PFSK-1 (cell line): ENCODE measurements at regions not wholly inside any gene's neighbourhood (a gene's known extent, or its start where the extent isn't known, plus 50 kb on each side); places are given as distances from the start of the nearest gene placed in this dataset.

ENCODE experiments used
- POLR2AphosphoS5 ChIP-seq: IDR thresholded peaks from 2 replicates; pipeline ENCODE4 v1.6.1; 2012; ENCODE audit warnings: low read depth, mild to moderate bottlenecking, control low read depth, low read length, moderate library complexity
- REST ChIP-seq, 2 experiments: IDR thresholded peaks; 2 replicates each; pipeline versions ENCODE4 v1.6.1 to v1.8.0; 2011 to 2012; ENCODE audit warnings: low read depth in 2 of 2, low read length in 2 of 2, control low read depth in 1 of 2, inconsistent platforms in 1 of 2, mild to moderate bottlenecking in 1 of 2, moderate library complexity in 1 of 2; ENCODE audit not compliant: insufficient read depth in 1 of 2
- SIN3A ChIP-seq: IDR thresholded peaks from 2 replicates; pipeline ENCODE4 v1.6.1; 2012; ENCODE audit warnings: mild to moderate bottlenecking, low read length, moderate library complexity, borderline replicate concordance; ENCODE audit not compliant: insufficient read depth
- TAF1 ChIP-seq: IDR thresholded peaks from 2 replicates; pipeline ENCODE4 v1.6.1; 2012; ENCODE audit warnings: low read length, control low read depth, borderline replicate concordance; ENCODE audit not compliant: insufficient read depth

GRCh38 chr2:186042207-186043028 lies 303.8 kb downstream of the FSIP2 start:
- TF ChIP-seq SIN3A (no peak), POLR2AphosphoS5 (no peak), REST (IDR thresholded peaks at IDR 0.05; ENCODE audit: insufficient read depth in 1 of 2, low read depth in 2 of 2, low read length in 2 of 2) (no peak), TAF1 (no peak)
